Activated CD8-positive, alpha-beta memory T cell treated with anti-CD3 and anti-CD28 coated beads for 48 hours (primary cell): ENCODE measurements at regions not wholly inside any gene's neighbourhood (a gene's known extent, or its start where the extent isn't known, plus 50 kb on each side); places are given as distances from the start of the nearest gene placed in this dataset.

ENCODE experiments used
- DNase-seq, 3 experiments: peaks; one replicate each; pipeline ENCODE4 v3.0.0-alpha.2; 2020; ENCODE audit warnings: low read depth in 2 of 3, low spot score in 2 of 3

GRCh38 chr13:73194310-73194709 is 135.5 kb downstream of the KLF5 start:
- no peak for DNase-seq

- no peak for DNase-seq
Observed at GRCh38 chr13:73193554-73193953, 134.7 kb downstream of the KLF5 start.

GRCh38 chr13:73190477-73190876 is 131.7 kb downstream of the KLF5 start:
- DNase-seq, result no peak

- no peak for DNase-seq
Observed at GRCh38 chr13:73189776-73190175, 131.0 kb downstream of the KLF5 start.

GRCh38 chr13:73189362-73189761 is 130.6 kb downstream of the KLF5 start:
- DNase-seq, result no peak

GRCh38 chr13:73187106-73187505 is 128.3 kb downstream of the KLF5 start:
- no peak for DNase-seq

GRCh38 chr13:73179650-73180274 is 121.0 kb downstream of the KLF5 start:
- DNase-seq, result no peak

- no peak for DNase-seq
Observed at GRCh38 chr13:73177916-73178565, 119.2 kb downstream of the KLF5 start.

GRCh38 chr13:73177017-73177416 is 118.2 kb downstream of the KLF5 start:
- no peak for DNase-seq

- DNase-seq, result no peak
Observed at GRCh38 chr13:73174521-73175010, 115.8 kb downstream of the KLF5 start.

GRCh38 chr13:73173279-73173811 is 114.5 kb downstream of the KLF5 start:
- DNase-seq, result no peak

GRCh38 chr13:73171926-73172325 is 113.1 kb downstream of the KLF5 start:
- DNase-seq, result no peak

GRCh38 chr13:73171271-73171682 is 112.5 kb downstream of the KLF5 start:
- DNase-seq, result no peak

- DNase-seq, result no peak
Observed at GRCh38 chr13:73169971-73170370, 111.2 kb downstream of the KLF5 start.

GRCh38 chr13:73168953-73169401 is 110.2 kb downstream of the KLF5 start:
- DNase-seq, result no peak

GRCh38 chr13:73168226-73168952 is 109.6 kb downstream of the KLF5 start:
- DNase-seq, result no peak

- no peak for DNase-seq
Observed at GRCh38 chr13:73167028-73167820, 108.4 kb downstream of the KLF5 start.

- no peak for DNase-seq
Observed at GRCh38 chr13:73166204-73166603, 107.4 kb downstream of the KLF5 start.

- DNase-seq, result no peak
Observed at GRCh38 chr13:73162912-73163911, 104.4 kb downstream of the KLF5 start.
